Type B pancreatic cell (in vitro differentiated cells): ENCODE measurements at regions not wholly inside any gene's neighbourhood (a gene's known extent, or its start where the extent isn't known, plus 50 kb on each side); places are given as distances from the start of the nearest gene placed in this dataset.
"Not testable (repeated sequence)": the region's sequence is repeated elsewhere in the genome, so short reads cannot be mapped to it uniquely, and the experiment has no call there.

Source experiments
- DNase-seq: peaks from one replicate; pipeline ENCODE4 v3.0.0; 2021; ENCODE audit warnings: mixed read lengths; ENCODE audit not compliant: unreplicated experiment; ENCODE audit errors: extremely low spot score
- H3K27ac Mint-ChIP-seq: 2 replicates; pipeline ENCODE4 v1.8.0; 2021; ENCODE audit warnings: mild to moderate bottlenecking, mixed read lengths
- H3K27me3 Mint-ChIP-seq: 2 replicates; pipeline ENCODE4 v1.8.0; 2021; ENCODE audit warnings: mixed read lengths
- H3K36me3 Mint-ChIP-seq: 2 replicates; pipeline ENCODE4 v1.8.0; 2021; ENCODE audit warnings: mixed read lengths
- H3K4me1 Mint-ChIP-seq: one replicate; pipeline ENCODE4 v1.8.0; 2021; ENCODE audit warnings: mixed read lengths; ENCODE audit not compliant: unreplicated experiment
- H3K4me3 Mint-ChIP-seq: 2 replicates; pipeline ENCODE4 v1.8.0; 2021; ENCODE audit warnings: mild to moderate bottlenecking, mixed read lengths
- H3K9me3 Mint-ChIP-seq: 2 replicates; pipeline ENCODE4 v1.8.0; 2021; ENCODE audit warnings: mixed read lengths
- CTCF ChIP-seq: fragments of 200-600 bp; sonication (generic); conservative IDR thresholded peaks from 2 replicates; pipeline ENCODE4 v1.5.0; 2021; ENCODE audit warnings: antibody characterized with exemption, mild to moderate bottlenecking

GRCh38 chr10:60595852-60596251, 182.4 kb upstream of the CDK1 start:
- Mint-ChIP-seq H3K27ac (no peak overlapping the region), H3K4me3 (no peak overlapping the region), H3K36me3 (no peaks in the 10 kb centered on the region), H3K4me1 (peaks cover 7% of the 10 kb centered on the region), H3K9me3 (no peaks in the 10 kb centered on the region), H3K27me3 (no peaks in the 10 kb centered on the region)
- no peak for DNase-seq
- no peak for TF ChIP-seq CTCF

GRCh38 chr10:60594476-60595051, 183.7 kb upstream of the CDK1 start:
- H3K36me3 Mint-ChIP-seq: no peaks in the 10 kb centered on the region
- peaks cover 7% of the 10 kb centered on the region for H3K4me1 Mint-ChIP-seq
- H3K4me3 Mint-ChIP-seq: no peak overlapping the region
- H3K27me3 Mint-ChIP-seq: no peaks in the 10 kb centered on the region
- peak; percentile 57 for TF ChIP-seq CTCF
- H3K9me3 Mint-ChIP-seq: no peaks in the 10 kb centered on the region
- no peak overlapping the region for H3K27ac Mint-ChIP-seq
- no peak for DNase-seq

GRCh38 chr10:60591119-60591518, 187.2 kb upstream of the CDK1 start:
- no peaks in the 10 kb centered on the region for H3K36me3 Mint-ChIP-seq
- H3K27me3 Mint-ChIP-seq: no peaks in the 10 kb centered on the region
- H3K4me1 Mint-ChIP-seq: no peaks in the 10 kb centered on the region
- H3K4me3 Mint-ChIP-seq: no peak overlapping the region
- no peak for DNase-seq
- no peak overlapping the region for H3K27ac Mint-ChIP-seq
- TF ChIP-seq CTCF: no peak
- H3K9me3 Mint-ChIP-seq: peaks cover 6% of the 10 kb centered on the region

- H3K27me3 Mint-ChIP-seq: no peaks in the 10 kb centered on the region
- H3K4me3 Mint-ChIP-seq: no peak overlapping the region
- H3K36me3 Mint-ChIP-seq: peaks cover 4% of the 10 kb centered on the region
Observed at GRCh38 chr10:60589376-60589775, 188.9 kb upstream of the CDK1 start.

GRCh38 chr10:60581782-60582181, 192.1 kb upstream of the ANK3 start:
- H3K4me3 Mint-ChIP-seq, H3K36me3 Mint-ChIP-seq, H3K4me1 Mint-ChIP-seq, H3K9me3 Mint-ChIP-seq, H3K27me3 Mint-ChIP-seq, DNase-seq, H3K27ac Mint-ChIP-seq: not testable (repeated sequence)

More at GRCh38 chr10:60589376-60589775, 188.9 kb upstream of the CDK1 start:
- no peak overlapping the region for H3K27ac Mint-ChIP-seq
- peaks cover 6% of the 10 kb centered on the region for H3K9me3 Mint-ChIP-seq
- no peak for DNase-seq
- H3K4me1 Mint-ChIP-seq: no peaks in the 10 kb centered on the region
- no peak for TF ChIP-seq CTCF

- Mint-ChIP-seq H3K27me3 (no peaks in the 10 kb centered on the region), H3K4me3 (no peak overlapping the region)
Observed at GRCh38 chr10:60578217-60578616, 188.5 kb upstream of the ANK3 start.

More at GRCh38 chr10:60578217-60578616, 188.5 kb upstream of the ANK3 start:
- H3K27ac Mint-ChIP-seq: peak overlapping the region; percentile 35
- no peak for TF ChIP-seq CTCF
- H3K4me1 Mint-ChIP-seq: peaks cover 16% of the 10 kb centered on the region
- peaks cover 4% of the 10 kb centered on the region for H3K9me3 Mint-ChIP-seq
- H3K36me3 Mint-ChIP-seq: peaks cover 3% of the 10 kb centered on the region
- no peak for DNase-seq
